Heart right ventricle (tissue), 16 donors: ENCODE measurements at regions not wholly inside any gene's neighbourhood (a gene's known extent, or its start where the extent isn't known, plus 50 kb on each side); places are given as distances from the start of the nearest gene placed in this dataset.

Source experiments
- ATAC-seq, 8 donors: fragments of 200-7000 bp; cut with Tn5 transposase; one replicate each; pipeline ENCODE4 v1.9.1; 2020; ENCODE audit warnings: mild to moderate bottlenecking in 8 of 8, moderate library complexity in 8 of 8, moderate number of reproducible peaks in 1 of 8
- DNase-seq, 2 donors: peaks; one replicate each; pipeline ENCODE4 v3.0.0-alpha.2; 2020
- H3K27ac ChIP-seq, 10 donors: fragments of 200-600 bp; sonication (generic) in 2 of 10; one replicate each; pipeline versions ENCODE4 v1.5.0 to v1.8.0; 2020 to 2022; ENCODE audit warnings: mild to moderate bottlenecking in 3 of 10
- H3K27me3 ChIP-seq, 7 donors: fragments of 200-600 bp; one replicate each; pipeline ENCODE4 v1.8.0; 2021 to 2022; ENCODE audit warnings: mild to moderate bottlenecking in 2 of 7
- H3K36me3 ChIP-seq, 9 donors: fragments of 200-600 bp; sonication (generic) in 1 of 9; one replicate each; pipeline versions ENCODE4 v1.5.0 to v1.8.0; 2020 to 2022; ENCODE audit warnings: mild to moderate bottlenecking in 2 of 9
- H3K4me1 ChIP-seq, 9 donors: fragments of 200-600 bp; sonication (generic) in 1 of 9; one replicate each; pipeline versions ENCODE4 v1.5.0 to v1.8.0; 2020 to 2022; ENCODE audit warnings: mild to moderate bottlenecking in 4 of 9
- H3K4me3 ChIP-seq, 10 donors: fragments of 200-600 bp; sonication (generic) in 2 of 10; one replicate each; pipeline versions ENCODE4 v1.5.0 to v1.8.0; 2020 to 2022; ENCODE audit warnings: mild to moderate bottlenecking in 7 of 10, moderate library complexity in 2 of 10
- H3K9me3 ChIP-seq, 11 donors: fragments of 200-600 bp in 10 of 11; sonication (generic) in 2 of 11; one replicate each; pipeline versions ENCODE4 v1.5.0 to v1.8.0; 2013 to 2022; ENCODE audit warnings: mild to moderate bottlenecking in 2 of 11, control low read depth in 1 of 11, moderate library complexity in 1 of 11
- WGBS, 2 donors: extraction: QIAGEN DNeasy Blood & Tissue Kit; methylation state at CpG; one replicate each; pipeline ENCODE4 v1.1.7; 2013; ENCODE audit warnings: inconsistent platforms in 1 of 2; 5-methylcytosine and 5-hydroxymethylcytosine counted together
- intact Hi-C, 10 donors: fragments of 100-400 bp; cut with DNase I; formaldehyde crosslinking; loops; one replicate each; pipeline versions ENCODE4 v1.11.1 to v1.14.2; 2022
- TF ChIP-seq, protein P1 (sequence below), 9 donors: fragments of 200-600 bp; sonication (generic) in 2 of 9; IDR thresholded peaks; one replicate each; pipeline versions ENCODE4 v1.5.0 to v1.8.0; 2021 to 2022; ENCODE audit warnings: antibody characterized with exemption in 9 of 9, mild to moderate bottlenecking in 5 of 9, moderate library complexity in 1 of 9
- donor health status: Arrhythmogenic right ventricular cardiomyopathy.
- donor health status: ischemic (EF 13 %, LVEDD 7.1; RV severe dilation, severe dysfunction).
- donor health status: healthy with polysubstance abuse.
- donor health status: DM: no; HTN: yes; CAD: no.
- donor health status: DM: no; HTN: no; CAD: no.
- donor health status: ischemic (EF 25% LVEDD 6.9; RV normal size, moderate dysfunction).
- donor health status: ischemic (EF 25% LVEDD 5.7; RV mildly dilated, moderate dysfunction).
- donor health status: healthy.
- donor health status: DM: yes; HTN: yes; CAD: no.
- donor health status: Ischemic cardiomyopathy.
- donor health status: ischemic (EF 35%, LVEDD 5.7; RV mildly dilated, moderate dysfunction).
- donor health status: nonischemic (EF 11% LVEDD 7.7; RV severe dilation, severe dysfunction).
- donor health status: DM: yes; HTN: yes; CAD: no.
- donor health status: PGD.
- donor health status: ischemic (EF 29% LVEDD 5.4; RV normal size, mild dysfunction).
- donor health status: nonischemic (EF 23%, LVEDD 6.1; RV moderate dilation, normal function).

DNA sequence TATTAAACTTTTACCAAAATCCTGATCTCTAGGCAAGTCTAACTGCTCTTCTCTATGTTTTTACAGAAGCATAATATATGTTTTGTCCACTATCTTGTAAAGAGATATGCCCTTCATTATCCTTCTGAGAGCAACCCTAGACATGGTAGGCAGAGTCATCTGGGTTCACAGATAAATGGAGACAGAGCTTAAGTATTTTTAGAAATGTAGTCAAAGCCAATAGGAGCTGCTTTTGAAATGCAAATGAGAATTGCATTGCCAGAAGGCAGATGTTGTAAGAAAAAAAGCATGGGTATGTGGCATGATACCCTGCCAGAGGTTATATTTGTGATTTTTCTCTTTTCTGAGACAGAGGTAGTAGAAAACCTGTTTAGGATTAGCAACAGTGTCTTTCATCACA is 964.8 kb downstream of the SORCS3 start:
- no peaks in the 10 kb centered on the region for H3K27me3 ChIP-seq
- no peak overlapping the region for H3K27ac ChIP-seq
- no peak overlapping the region for H3K4me3 ChIP-seq
- no peaks in the 10 kb centered on the region for H3K4me1 ChIP-seq
- intact Hi-C loops: no loop called here
- H3K9me3 ChIP-seq: peaks cover 0 to 29% (median 0%) of the 10 kb centered on the region in 11 donors
- TF ChIP-seq, protein P1, sequence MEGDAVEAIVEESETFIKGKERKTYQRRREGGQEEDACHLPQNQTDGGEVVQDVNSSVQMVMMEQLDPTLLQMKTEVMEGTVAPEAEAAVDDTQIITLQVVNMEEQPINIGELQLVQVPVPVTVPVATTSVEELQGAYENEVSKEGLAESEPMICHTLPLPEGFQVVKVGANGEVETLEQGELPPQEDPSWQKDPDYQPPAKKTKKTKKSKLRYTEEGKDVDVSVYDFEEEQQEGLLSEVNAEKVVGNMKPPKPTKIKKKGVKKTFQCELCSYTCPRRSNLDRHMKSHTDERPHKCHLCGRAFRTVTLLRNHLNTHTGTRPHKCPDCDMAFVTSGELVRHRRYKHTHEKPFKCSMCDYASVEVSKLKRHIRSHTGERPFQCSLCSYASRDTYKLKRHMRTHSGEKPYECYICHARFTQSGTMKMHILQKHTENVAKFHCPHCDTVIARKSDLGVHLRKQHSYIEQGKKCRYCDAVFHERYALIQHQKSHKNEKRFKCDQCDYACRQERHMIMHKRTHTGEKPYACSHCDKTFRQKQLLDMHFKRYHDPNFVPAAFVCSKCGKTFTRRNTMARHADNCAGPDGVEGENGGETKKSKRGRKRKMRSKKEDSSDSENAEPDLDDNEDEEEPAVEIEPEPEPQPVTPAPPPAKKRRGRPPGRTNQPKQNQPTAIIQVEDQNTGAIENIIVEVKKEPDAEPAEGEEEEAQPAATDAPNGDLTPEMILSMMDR (IDR thresholded peaks at IDR 0.05): no peak
- H3K36me3 ChIP-seq: no peaks in the 10 kb centered on the region
- ATAC-seq (peak in 3 of 8 donors; percentile 56 to 70 (median 67)), DNase-seq (no peak)

DNA sequence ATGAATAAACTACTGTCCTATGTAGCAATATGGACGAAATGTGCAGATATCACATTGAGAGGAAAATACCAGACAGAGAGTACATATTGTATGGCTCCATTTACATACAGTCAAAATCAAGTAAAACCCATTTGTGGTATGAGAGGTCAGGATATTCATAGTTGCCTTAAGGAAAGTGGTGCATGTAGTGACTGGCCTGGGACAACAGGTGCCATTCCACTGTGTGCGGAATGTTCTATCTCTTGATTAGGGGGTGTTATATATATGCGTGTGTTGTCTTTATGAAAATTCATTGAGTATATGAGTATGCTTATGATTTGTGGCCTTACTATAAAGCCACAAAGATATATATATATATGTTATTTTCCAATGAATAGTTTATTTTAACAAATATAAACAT is 964.0 kb downstream of the SORCS3 start:
- TF ChIP-seq, protein P1 (IDR thresholded peaks at IDR 0.05): no peak
- no peaks in the 10 kb centered on the region for H3K4me1 ChIP-seq
- H3K27me3 ChIP-seq: no peaks in the 10 kb centered on the region
- H3K36me3 ChIP-seq: no peaks in the 10 kb centered on the region
- H3K9me3 ChIP-seq: peaks cover 0 to 29% (median 0%) of the 10 kb centered on the region in 11 donors
- peak in 1 of 8 donors; percentile 56 for ATAC-seq
- H3K4me3 ChIP-seq: no peak overlapping the region
- no peak overlapping the region for H3K27ac ChIP-seq
- WGBS, 2 donors: 72 to 85% methylated on average over 3 of the region's 3 CpGs
- intact Hi-C loops: no loop called here
- no peak for DNase-seq

DNA sequence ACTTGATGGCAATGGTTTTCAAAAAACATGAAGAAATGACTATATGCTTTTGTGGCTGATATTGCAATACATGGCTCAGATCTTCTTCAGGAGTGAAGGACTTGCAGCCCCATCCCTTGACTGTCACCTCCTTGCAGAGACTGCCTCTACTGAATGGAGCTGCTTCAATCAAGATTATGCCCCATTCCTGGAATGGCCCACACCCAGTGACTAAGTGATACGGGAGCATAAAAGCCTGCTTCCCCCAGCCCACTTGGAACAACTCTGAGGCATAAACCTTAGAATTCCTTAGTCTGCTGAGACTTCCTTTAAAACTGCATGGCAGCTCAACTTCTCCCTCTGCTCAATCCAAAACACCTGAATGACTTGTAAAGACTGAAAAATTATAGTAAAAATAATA is 957.1 kb downstream of the SORCS3 start:
- Histone ChIP-seq H3K36me3 (no peaks in the 10 kb centered on the region), H3K9me3 (peaks cover 0 to 10% (median 0%) of the 10 kb centered on the region in 11 donors), H3K27me3 (no peaks in the 10 kb centered on the region), H3K27ac (no peak overlapping the region), H3K4me1 (no peaks in the 10 kb centered on the region), H3K4me3 (no peak overlapping the region)
- TF ChIP-seq, protein P1 (IDR thresholded peaks at IDR 0.05): no peak
- ATAC-seq (no peak), DNase-seq (no peak)
- intact Hi-C loops: no loop called here
- 61 to 73% methylated on average over 1 of the region's 1 CpG for WGBS, 2 donors

DNA sequence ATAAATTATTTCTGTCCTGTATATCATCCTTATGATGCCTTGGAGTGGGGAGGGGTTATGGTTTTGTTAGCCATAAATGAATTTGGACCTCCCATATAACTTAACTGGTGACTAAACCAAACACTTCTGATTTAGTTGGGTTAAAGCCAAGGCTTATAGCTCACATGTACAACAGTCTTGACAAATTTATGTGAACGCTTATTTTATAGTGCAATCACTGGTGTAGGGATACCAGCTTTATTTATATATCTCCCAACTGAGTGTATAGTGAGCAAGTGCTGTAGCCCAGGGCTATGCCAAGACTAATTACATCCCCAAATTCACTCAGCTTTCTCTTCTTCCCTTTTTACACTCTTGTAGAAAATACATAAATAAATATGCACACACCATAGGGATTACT is 956.2 kb downstream of the SORCS3 start:
- intact Hi-C loops: no loop called here
- 86 to 95% methylated on average over 1 of the region's 1 CpG for WGBS, 2 donors

More for the DNA sequence above, 956.2 kb downstream of the SORCS3 start:
- DNase-seq (no peak), ATAC-seq (no peak)
- Histone ChIP-seq H3K27ac (no peak overlapping the region), H3K36me3 (no peaks in the 10 kb centered on the region), H3K4me3 (no peak overlapping the region), H3K4me1 (no peaks in the 10 kb centered on the region), H3K27me3 (no peaks in the 10 kb centered on the region), H3K9me3 (peaks cover 0 to 6% (median 0%) of the 10 kb centered on the region in 11 donors)
- TF ChIP-seq, protein P1 (IDR thresholded peaks at IDR 0.05): no peak
